ENCODE measurements at regions not wholly inside any gene's neighbourhood (a gene's known extent, or its start where the extent isn't known, plus 50 kb on each side); places are given as distances from the start of the nearest gene placed in this dataset.

DNA sequence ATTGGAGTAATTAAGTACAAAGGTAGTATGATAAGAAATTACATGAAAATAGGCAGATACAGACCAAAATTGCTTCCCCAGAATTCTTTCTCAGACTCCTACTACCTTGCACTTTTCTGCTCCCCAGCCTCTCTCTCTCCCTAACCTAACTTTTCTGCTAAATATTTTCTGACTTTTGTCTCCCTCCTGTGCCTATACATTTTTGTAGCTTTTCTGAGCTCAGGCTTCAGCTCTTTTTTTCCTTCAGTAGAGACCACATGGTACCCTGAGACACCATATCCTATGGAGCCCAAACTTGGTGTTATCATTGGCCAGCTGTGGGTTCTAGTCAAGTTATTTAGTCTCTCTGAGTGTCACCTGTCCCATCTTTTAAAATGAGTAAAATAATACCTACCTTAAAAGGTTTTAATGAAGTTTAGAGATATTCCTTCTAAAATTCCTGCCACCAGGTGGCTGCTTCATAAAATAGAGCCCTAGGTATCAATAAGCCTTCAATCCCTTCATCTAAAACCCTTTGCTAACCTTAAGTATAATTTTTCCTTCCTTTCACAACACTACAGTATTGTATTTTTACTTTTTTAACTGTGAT lies 237.6 kb upstream of the DUSP10 start:
- no peak for TF ChIP-seq ZNF274 (IDR thresholded peaks at IDR 0.05; ENCODE audit: low read depth, low read length)
- no peak for TF ChIP-seq YY1 (IDR thresholded peaks at IDR 0.05; ENCODE audit: insufficient read depth, insufficient read length)
- no peak for TF ChIP-seq SUZ12 (IDR thresholded peaks at IDR 0.05; ENCODE audit: extremely low read depth, insufficient read depth, insufficient read length)

Measured in NT2/D1 (cell line).